Left ventricle myocardium inferior (tissue), 1 donor: ENCODE measurements at regions not wholly inside any gene's neighbourhood (a gene's known extent, or its start where the extent isn't known, plus 50 kb on each side); places are given as distances from the start of the nearest gene placed in this dataset.
A peak's percentile ranks its signal among the peaks of the same experiment; 100 is the strongest.

Experiments used
- DNase-seq: peaks from one replicate; pipeline ENCODE4 v3.0.0-alpha.2; 2020
- H3K27ac ChIP-seq: fragments of 200-600 bp; replicated peaks from 2 replicates; pipeline ENCODE4 v1.8.0; 2021
- H3K27me3 ChIP-seq: fragments of 200-600 bp; 2 replicates; pipeline ENCODE4 v1.8.0; 2021; ENCODE audit warnings: low read depth
- H3K36me3 ChIP-seq: fragments of 200-600 bp; 2 replicates; pipeline ENCODE4 v1.8.0; 2021
- H3K4me1 ChIP-seq: fragments of 200-600 bp; 2 replicates; pipeline ENCODE4 v1.8.0; 2021
- H3K4me3 ChIP-seq: fragments of 200-600 bp; 2 replicates; pipeline ENCODE4 v1.8.0; 2021; ENCODE audit warnings: mild to moderate bottlenecking, moderate library complexity
- H3K9me3 ChIP-seq: fragments of 200-600 bp; replicated peaks from 2 replicates; pipeline ENCODE4 v1.8.0; 2021
- intact Hi-C: fragments of 100-400 bp; cut with micrococcal nuclease; formaldehyde crosslinking; loops from one replicate; pipeline ENCODE4 v1.11.0; 2022
- TF ChIP-seq, protein P1 (sequence below): fragments of 200-600 bp; IDR thresholded peaks from 2 replicates; pipeline ENCODE4 v1.8.0; 2021; ENCODE audit warnings: antibody characterized with exemption, mild to moderate bottlenecking, borderline replicate concordance
- donor health status: DM: no; HTN: yes; CAD: no; lungs with severe emphysema.

DNA sequence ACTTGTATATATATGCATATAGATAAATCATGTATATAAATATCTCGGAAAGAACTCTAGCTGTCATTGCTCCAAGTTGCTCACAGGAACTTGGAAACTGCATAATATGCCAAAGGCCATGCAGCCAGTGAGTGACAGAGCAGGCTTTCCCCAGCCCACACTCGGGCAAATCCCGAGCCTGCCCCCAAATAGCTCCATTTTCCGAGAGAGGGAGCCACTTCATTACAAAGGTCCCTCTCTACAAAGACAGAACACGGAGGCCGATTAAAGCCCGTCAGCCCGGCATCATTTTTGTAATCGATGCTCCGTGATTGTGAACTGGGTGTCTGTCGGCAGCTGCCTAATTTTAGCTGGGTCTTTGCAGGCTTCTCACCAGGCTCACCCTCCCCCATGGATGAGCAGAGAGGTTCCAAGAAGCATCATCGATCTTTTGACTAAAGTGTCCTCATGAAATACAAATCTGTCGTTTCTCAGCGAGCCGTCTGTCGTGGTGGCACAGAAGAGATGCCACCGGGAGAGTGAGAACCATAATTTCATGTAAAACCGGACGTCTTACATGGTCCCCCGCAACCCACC lies 663.9 kb downstream of the PTPRU start:
- peaks cover 31% of the 10 kb centered on the region for H3K4me1 ChIP-seq
- H3K9me3 ChIP-seq = no peaks in the 10 kb centered on the region
- TF ChIP-seq, protein P1, sequence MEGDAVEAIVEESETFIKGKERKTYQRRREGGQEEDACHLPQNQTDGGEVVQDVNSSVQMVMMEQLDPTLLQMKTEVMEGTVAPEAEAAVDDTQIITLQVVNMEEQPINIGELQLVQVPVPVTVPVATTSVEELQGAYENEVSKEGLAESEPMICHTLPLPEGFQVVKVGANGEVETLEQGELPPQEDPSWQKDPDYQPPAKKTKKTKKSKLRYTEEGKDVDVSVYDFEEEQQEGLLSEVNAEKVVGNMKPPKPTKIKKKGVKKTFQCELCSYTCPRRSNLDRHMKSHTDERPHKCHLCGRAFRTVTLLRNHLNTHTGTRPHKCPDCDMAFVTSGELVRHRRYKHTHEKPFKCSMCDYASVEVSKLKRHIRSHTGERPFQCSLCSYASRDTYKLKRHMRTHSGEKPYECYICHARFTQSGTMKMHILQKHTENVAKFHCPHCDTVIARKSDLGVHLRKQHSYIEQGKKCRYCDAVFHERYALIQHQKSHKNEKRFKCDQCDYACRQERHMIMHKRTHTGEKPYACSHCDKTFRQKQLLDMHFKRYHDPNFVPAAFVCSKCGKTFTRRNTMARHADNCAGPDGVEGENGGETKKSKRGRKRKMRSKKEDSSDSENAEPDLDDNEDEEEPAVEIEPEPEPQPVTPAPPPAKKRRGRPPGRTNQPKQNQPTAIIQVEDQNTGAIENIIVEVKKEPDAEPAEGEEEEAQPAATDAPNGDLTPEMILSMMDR = peak; percentile 17
- H3K36me3 ChIP-seq = no peaks in the 10 kb centered on the region
- intact Hi-C loops = no loop called here
- peak overlapping the region; percentile 67 for H3K27ac ChIP-seq
- peaks cover 8% of the 10 kb centered on the region for H3K27me3 ChIP-seq
- no peak for DNase-seq
- peak overlapping the region; percentile 32 for H3K4me3 ChIP-seq

GRCh38 chr1:29896791-29897714 lies 660.7 kb downstream of the PTPRU start:
- H3K27ac ChIP-seq = no peak overlapping the region
- H3K4me1 ChIP-seq = peaks cover 27% of the 10 kb centered on the region
- no peaks in the 10 kb centered on the region for H3K36me3 ChIP-seq
- no peak for DNase-seq
- intact Hi-C loops = no loop called here
- H3K27me3 ChIP-seq = peaks cover 17% of the 10 kb centered on the region
- TF ChIP-seq, protein P1 = no peak
- H3K9me3 ChIP-seq = no peaks in the 10 kb centered on the region
- no peak overlapping the region for H3K4me3 ChIP-seq

GRCh38 chr1:29896300-29896699 lies 660.0 kb downstream of the PTPRU start:
- peaks cover 17% of the 10 kb centered on the region for H3K27me3 ChIP-seq
- TF ChIP-seq, protein P1 = no peak
- H3K9me3 ChIP-seq = no peaks in the 10 kb centered on the region
- intact Hi-C loops = no loop called here
- DNase-seq = no peak
- H3K4me1 ChIP-seq = peaks cover 20% of the 10 kb centered on the region
- H3K36me3 ChIP-seq = no peaks in the 10 kb centered on the region
- H3K27ac ChIP-seq = no peak overlapping the region
- no peak overlapping the region for H3K4me3 ChIP-seq

- intact Hi-C loops = no loop called here
- TF ChIP-seq, protein P1 = no peak
- H3K4me1 ChIP-seq = peaks cover 9% of the 10 kb centered on the region
- peaks cover 22% of the 10 kb centered on the region for H3K27me3 ChIP-seq
- H3K27ac ChIP-seq = no peak overlapping the region
- H3K36me3 ChIP-seq = no peaks in the 10 kb centered on the region
- no peaks in the 10 kb centered on the region for H3K9me3 ChIP-seq
- H3K4me3 ChIP-seq = no peak overlapping the region
- DNase-seq = no peak
Observed at GRCh38 chr1:29895201-29895600, 658.9 kb downstream of the PTPRU start.

GRCh38 chr1:29894311-29894710 lies 658.0 kb downstream of the PTPRU start:
- Histone ChIP-seq H3K4me3 (no peak overlapping the region), H3K9me3 (no peaks in the 10 kb centered on the region), H3K27ac (no peak overlapping the region), H3K4me1 (peaks cover 4% of the 10 kb centered on the region), H3K36me3 (no peaks in the 10 kb centered on the region), H3K27me3 (peaks cover 29% of the 10 kb centered on the region)
- TF ChIP-seq, protein P1 = no peak
- intact Hi-C loops = no loop called here
- DNase-seq = no peak
